NCI-H226 (cell line): ENCODE measurements at regions not wholly inside any gene's neighbourhood (a gene's known extent, or its start where the extent isn't known, plus 50 kb on each side); places are given as distances from the start of the nearest gene placed in this dataset.
A peak's percentile ranks its signal among the peaks of the same experiment; 100 is the strongest.

Source experiments
- DNase-seq: peaks from one replicate; pipeline ENCODE4 v3.0.0-alpha.2; 2015

GRCh38 chr14:101069228-101069549, 165.7 kb upstream of the RTL1 start:
- no peak for DNase-seq

DNA sequence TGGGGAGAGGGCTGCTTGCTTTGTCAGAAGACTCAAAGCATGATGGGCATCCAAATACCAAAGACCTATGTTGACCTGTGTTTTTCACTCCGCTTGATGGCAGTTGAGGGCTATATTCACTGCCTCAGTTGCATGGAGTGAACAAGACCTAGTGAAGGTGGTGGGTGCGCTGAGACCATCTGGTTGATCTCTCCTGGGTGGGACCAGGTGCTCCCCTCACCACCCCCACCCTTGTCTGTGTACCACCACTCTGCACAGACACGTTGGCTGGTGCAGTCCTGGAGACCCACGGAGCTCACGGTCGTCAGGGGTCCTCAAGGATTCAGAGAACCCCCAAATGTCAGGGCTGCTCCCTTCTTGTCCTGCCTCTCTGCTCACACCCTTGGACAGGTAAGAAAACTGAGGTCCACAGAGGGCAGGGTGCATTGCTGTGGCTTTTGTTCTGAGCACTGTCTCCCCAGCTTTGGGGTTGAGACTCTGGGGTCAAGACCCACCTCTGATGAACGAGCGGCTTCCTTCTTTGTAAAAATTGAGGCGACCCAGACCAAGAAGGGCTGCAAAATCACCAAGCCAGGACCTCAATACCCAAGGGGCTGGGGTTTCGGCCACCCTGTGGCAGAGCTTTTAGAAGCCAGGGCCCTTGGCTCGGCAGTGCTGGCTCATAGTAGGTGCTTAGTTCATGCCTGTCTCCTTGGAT, 166.3 kb upstream of the RTL1 start:
- DNase-seq = no peak

GRCh38 chr14:101070540-101071492, 167.3 kb upstream of the RTL1 start:
- DNase-seq = no peak

GRCh38 chr14:101071493-101071906, 168.0 kb upstream of the RTL1 start:
- DNase-seq = no peak

- DNase-seq = no peak
These were observed 168.5 kb upstream of the RTL1 start for GRCh38 chr14:101072070-101072469.

DNA sequence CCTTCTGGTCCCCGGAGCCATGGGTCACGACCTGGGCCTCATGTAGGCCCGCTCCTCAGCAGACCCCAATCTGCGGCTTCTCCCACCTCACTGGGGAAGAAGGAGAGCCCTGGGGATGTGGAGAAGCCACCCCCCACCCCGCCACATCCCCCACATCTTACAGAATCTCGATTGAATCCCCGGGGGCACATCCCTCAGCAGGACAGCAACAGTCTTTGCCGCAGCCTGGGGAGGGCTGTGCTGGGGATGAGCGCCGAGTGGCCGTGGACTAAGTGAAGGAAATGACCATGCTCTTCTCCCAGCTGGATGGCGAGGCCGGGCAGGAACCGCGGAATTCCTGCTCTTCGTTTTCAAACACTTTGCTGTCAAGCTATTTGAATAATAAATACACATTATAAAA, 169.0 kb upstream of the RTL1 start:
- no peak for DNase-seq

GRCh38 chr14:101072945-101073597, 169.5 kb upstream of the RTL1 start:
- peak; percentile 96 for DNase-seq

- no peak for DNase-seq
These were observed 170.1 kb upstream of the RTL1 start for GRCh38 chr14:101073598-101073965.

- DNase-seq = no peak
These were observed 170.9 kb upstream of the RTL1 start for GRCh38 chr14:101074196-101075024.

- DNase-seq = no peak
These were observed 171.7 kb upstream of the RTL1 start for GRCh38 chr14:101075025-101075800.

- no peak for DNase-seq
These were observed 172.4 kb upstream of the RTL1 start for GRCh38 chr14:101075801-101076413.

DNA sequence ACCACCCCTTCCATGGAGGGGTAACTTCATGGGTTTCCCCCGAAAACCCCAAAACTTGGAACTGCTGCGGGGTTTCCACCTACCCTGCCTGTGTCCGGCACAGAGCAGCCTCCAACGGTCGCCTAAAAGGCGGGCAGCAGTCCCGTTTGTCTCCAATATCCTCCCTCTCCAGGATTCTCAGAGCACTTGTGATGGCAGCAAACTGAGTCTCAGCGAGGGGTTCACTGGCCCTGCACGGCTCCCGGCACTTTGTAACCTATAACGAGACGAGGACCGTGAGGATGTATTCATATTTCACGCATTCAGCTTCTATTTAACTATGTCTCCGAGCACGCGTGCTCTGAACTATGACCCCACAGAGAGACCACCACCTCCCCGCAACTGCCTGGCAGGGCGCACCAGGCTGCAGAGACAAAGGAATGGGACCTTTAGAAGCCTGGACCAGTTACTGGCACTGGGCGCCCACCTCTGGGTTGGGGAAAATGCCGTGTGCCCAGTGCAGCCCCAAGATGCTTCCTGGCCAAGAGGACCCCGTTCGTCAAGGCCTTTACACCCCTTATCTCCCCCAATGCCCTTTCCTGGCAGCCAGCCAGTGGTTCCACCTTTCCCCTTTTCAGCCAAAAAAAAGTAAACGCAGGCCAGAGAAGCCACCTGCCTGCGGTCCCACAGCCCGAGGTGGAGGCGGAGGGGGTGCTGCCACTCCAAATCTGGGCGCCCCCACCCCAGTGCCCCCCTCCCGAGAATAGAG, 173.1 kb upstream of the RTL1 start:
- DNase-seq = no peak

- DNase-seq = no peak
These were observed 174.1 kb upstream of the RTL1 start for GRCh38 chr14:101077481-101078074.

DNA sequence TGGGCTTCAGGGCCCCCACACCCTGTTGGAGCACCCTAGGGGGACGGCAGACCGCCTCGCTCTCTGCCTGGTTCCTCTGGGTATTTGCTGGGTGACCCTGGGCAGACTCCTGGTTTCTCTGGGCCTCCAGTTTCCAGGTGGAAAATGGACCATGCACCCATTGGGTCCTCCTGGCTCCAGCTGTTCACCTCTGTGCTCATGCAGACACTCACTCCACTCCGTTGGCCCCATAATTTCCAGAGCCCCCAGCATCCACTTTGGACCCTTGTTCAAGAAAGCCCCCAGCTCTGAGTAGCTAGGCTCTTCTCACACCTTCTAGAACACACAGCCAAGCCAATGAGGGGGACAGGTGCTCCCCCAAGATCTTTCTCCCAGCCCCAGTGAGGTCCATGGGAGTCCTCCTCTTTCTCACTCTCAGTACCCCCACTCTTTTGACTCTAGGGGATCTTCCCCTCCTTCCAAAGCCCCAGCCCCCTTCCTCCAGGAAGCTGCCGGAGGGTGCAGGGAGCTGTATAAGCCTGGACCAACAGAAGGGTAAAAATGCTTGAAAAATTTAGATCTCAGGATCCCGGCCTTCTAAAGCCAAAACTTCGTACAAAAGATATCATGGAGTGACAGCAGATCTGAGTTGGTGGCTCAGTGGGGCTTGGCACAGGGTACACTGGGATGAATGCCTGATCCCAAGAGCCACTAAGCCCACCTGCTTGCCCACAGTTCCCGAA, 174.8 kb upstream of the RTL1 start:
- DNase-seq = no peak

DNA sequence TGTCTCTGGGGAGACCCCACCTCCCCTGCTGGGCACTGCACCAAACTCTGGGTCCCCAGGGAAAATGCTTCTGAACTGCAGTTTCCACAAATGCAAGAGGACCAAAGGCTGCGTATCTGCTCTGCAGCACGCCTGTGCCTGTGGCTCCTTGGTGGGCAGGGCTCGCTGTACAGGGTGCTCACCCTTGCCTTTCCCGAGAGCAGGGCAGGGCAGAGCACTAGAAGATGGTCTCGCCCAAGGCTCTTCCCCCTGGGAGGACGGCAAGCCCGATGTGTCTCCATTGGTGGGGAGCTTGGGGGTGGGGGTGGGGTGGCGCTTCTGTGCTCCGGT, 175.3 kb upstream of the RTL1 start:
- no peak for DNase-seq

GRCh38 chr14:101080922-101081593, 177.5 kb upstream of the RTL1 start:
- no peak for DNase-seq

- no peak for DNase-seq
These were observed 178.5 kb upstream of the RTL1 start for GRCh38 chr14:101082036-101082435.

- DNase-seq = no peak
These were observed 179.2 kb upstream of the RTL1 start for GRCh38 chr14:101082436-101083384.
